HG02610 (cell line): ENCODE measurements at regions not wholly inside any gene's neighbourhood (a gene's known extent, or its start where the extent isn't known, plus 50 kb on each side); places are given as distances from the start of the nearest gene placed in this dataset.

Experiments
- ATAC-seq: cut with Tn5 transposase; IDR thresholded peaks from one replicate; pipeline ENCODE4 v1.9.1; 2021; ENCODE audit warnings: mild to moderate bottlenecking, moderate library complexity; ENCODE audit not compliant: unreplicated experiment

GRCh38 chr18:73478191-73478590 lies 610.4 kb upstream of the NETO1 start:
- ATAC-seq, result no peak

- ATAC-seq, result no peak
Observed at GRCh38 chr18:73476031-73476430, 608.2 kb upstream of the NETO1 start.

- no peak for ATAC-seq
Observed at GRCh38 chr18:73462092-73462491, 594.3 kb upstream of the NETO1 start.

- ATAC-seq, result no peak
Observed at GRCh38 chr18:73461780-73462059, 593.9 kb upstream of the NETO1 start.

- ATAC-seq, result no peak
Observed at GRCh38 chr18:73461038-73461779, 593.4 kb upstream of the NETO1 start.

GRCh38 chr18:73458186-73458964 lies 590.6 kb upstream of the NETO1 start:
- no peak for ATAC-seq

GRCh38 chr18:73456643-73457042 lies 588.9 kb upstream of the NETO1 start:
- ATAC-seq, result no peak

GRCh38 chr18:73452866-73453265 lies 585.1 kb upstream of the NETO1 start:
- ATAC-seq, result no peak

GRCh38 chr18:73446502-73446901 lies 578.7 kb upstream of the NETO1 start:
- ATAC-seq, result no peak

- no peak for ATAC-seq
Observed at GRCh38 chr18:73431620-73432019, 563.8 kb upstream of the NETO1 start.

- no peak for ATAC-seq
Observed at GRCh38 chr18:73421010-73421409, 553.2 kb upstream of the NETO1 start.

GRCh38 chr18:73419531-73419930 lies 551.7 kb upstream of the NETO1 start:
- no peak for ATAC-seq

GRCh38 chr18:73414598-73414997 lies 546.8 kb upstream of the NETO1 start:
- ATAC-seq, result no peak

GRCh38 chr18:73414069-73414468 lies 546.3 kb upstream of the NETO1 start:
- ATAC-seq, result no peak

- ATAC-seq, result no peak
Observed at GRCh38 chr18:73409242-73409641, 541.5 kb upstream of the NETO1 start.

GRCh38 chr18:73408469-73408868 lies 540.7 kb upstream of the NETO1 start:
- ATAC-seq, result no peak

GRCh38 chr18:73407506-73407905 lies 539.7 kb upstream of the NETO1 start:
- ATAC-seq, result no peak

- ATAC-seq, result no peak
Observed at GRCh38 chr18:73384246-73384645, 516.5 kb upstream of the NETO1 start.

- ATAC-seq, result no peak
Observed at GRCh38 chr18:73381699-73382036, 513.9 kb upstream of the NETO1 start.

- no peak for ATAC-seq
Observed at GRCh38 chr18:73381016-73381698, 513.4 kb upstream of the NETO1 start.

GRCh38 chr18:73366713-73367112 lies 498.9 kb upstream of the NETO1 start:
- ATAC-seq, result no peak

- no peak for ATAC-seq
Observed at GRCh38 chr18:73365018-73365417, 497.2 kb upstream of the NETO1 start.
